HG03460 (cell line): ENCODE measurements at regions not wholly inside any gene's neighbourhood (a gene's known extent, or its start where the extent isn't known, plus 50 kb on each side); places are given as distances from the start of the nearest gene placed in this dataset.

ENCODE experiments used
- ATAC-seq: cut with Tn5 transposase; IDR thresholded peaks from one replicate; pipeline ENCODE4 v1.9.1; 2021; ENCODE audit not compliant: unreplicated experiment

DNA sequence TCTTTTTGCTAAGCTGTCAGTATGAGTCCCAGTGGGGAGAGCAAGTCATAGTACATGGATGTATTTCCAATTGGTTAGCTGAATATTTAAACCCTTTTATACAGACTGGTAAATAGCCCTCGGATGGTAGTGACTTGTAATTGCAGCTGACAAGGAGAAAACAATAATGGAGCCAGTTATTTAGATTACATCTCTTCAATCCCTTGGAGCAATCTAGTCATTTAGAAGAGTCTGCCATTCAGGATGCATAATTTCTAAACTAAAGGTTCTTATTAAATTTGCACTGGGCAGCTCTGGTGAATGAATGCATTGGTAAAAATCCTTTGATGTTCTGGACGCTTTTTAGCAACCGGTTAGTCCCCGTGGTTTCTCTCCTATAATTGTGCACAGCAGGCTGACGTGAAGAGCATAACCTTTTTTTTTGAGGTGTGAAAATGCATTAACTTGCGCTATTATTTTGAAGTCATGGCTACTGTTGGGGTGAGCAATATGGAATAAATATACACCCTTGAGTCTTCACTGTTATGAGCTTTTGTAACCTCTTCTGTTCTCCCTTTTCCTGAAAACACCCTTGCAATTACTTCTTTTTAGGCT is 158.6 kb upstream of the CD180 start:
- no peak for ATAC-seq

DNA sequence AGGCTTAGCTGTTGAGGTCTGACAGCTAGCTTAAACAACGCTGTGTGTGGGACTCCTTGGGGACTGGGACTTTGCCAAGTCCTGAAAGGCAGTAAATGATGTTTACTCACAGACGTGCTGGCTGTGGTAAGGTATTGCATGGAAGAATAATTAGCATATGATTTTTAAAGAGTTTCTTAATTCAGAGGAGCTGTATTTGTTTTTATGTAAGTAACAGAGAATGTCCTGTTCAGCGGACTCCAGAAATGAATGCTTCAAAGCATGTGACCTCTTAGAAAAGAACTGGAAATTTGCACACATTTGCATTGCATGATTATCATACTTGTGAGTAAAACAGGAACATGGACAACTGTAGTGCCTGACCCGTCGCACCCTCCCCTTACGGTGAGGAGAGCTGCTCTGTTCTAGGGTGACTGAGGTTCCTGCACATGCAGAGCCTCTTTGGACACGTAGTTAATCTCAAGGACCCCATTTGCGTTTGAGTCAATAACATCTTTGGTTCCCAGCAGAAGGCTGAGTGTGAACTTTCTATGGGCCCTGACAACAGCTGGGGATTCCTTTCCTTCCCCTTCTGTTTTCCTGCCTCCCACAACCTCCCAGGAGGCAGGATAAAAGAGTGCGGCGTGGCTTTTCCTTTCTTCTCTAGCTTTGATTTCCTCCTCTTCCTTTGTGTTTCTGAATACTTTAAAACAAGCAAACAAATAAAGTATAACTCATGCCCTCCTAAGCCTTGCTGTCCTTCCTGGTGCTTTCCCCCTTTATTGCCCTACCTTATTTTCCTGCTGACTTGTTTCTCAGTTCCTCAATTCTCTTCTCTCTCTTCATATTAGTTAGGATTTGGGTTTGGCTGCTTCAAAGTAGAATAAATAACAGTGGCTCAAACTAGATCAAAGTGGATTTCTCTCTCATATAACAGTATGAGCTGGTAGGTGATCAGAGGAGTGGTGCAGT is 157.2 kb upstream of the CD180 start:
- no peak for ATAC-seq

DNA sequence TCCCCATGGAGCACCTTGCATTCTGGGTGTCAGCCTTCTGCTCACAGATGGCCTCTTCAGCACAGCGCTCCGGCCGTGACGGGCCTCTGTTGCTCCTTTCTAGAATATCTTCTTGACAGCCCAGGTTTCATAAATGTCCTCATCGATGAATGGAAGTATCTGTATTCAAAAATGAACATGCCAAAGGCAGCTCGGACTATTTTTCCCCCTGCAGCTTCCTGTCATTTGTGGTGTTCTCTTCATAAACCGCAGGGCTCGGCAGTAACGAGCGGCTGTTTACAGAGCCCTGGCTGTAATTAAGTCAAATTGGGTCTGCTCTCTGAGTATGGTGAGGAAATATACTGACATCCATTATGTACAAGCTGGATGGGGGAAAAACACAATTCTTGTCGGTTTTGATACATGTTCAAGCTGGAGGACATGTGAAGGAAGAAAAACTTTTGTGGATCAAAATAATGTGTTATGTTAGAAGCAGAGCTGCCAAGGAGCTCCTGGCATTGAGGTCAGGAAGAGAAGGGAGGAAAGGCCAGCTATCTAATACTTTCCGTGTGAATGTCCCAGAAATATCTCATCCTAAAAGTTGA is 154.1 kb upstream of the CD180 start:
- ATAC-seq, result no peak

DNA sequence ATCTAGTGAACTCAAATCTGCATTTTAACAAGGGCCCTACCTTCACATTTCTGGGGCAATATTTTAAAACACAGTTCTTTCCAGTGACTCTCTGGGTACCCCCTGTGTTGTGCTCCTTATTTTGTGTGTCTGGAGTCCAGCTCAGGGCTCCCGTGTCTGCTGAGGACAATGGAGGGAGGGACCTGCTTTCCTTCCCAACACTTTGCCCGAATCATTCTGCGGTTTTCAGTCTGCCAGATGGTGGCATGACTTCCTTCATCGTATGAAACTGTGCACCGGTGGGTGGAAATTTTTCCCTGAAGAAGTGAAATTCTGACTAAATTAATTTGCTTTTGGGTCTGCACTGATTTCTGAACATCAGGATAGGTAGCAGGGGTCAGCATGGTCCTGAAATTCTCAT is 153.6 kb upstream of the CD180 start:
- no peak for ATAC-seq

DNA sequence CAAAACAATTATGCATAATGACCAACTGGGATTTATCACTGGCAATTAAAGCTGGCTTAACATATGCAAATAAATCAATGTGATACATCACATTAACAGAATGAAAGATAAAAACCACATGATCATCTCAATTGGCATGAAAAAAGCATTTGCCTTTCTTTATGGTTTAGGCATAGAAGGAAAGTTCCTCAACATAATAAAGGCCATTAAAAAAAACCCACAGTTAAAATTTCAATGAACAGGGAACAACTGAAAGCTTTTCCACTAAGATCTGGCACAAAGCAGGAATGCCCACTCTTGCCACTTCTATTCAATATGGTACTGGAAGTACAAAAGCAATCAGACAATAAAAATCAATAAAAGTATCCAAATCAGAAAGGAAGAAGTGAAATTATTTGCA is 151.2 kb upstream of the CD180 start:
- ATAC-seq, result no peak

DNA sequence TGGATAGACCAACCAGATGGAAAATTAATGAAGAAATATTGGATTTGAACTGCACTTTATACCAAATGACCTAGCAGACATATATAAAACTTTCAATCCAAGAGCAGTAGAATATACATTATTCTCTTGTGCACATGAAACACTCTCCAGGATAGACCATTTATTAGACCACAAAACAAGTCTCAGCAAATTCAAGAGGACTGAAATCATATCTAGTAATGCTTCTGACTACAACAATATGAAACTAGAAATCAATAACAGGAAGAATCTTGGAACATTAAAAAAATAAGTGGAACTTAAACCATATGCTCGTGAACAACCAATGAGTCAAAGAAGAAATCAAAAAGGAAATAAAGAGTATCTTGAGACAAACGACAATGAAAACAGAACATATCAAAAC is 150.0 kb upstream of the CD180 start:
- ATAC-seq, result no peak

DNA sequence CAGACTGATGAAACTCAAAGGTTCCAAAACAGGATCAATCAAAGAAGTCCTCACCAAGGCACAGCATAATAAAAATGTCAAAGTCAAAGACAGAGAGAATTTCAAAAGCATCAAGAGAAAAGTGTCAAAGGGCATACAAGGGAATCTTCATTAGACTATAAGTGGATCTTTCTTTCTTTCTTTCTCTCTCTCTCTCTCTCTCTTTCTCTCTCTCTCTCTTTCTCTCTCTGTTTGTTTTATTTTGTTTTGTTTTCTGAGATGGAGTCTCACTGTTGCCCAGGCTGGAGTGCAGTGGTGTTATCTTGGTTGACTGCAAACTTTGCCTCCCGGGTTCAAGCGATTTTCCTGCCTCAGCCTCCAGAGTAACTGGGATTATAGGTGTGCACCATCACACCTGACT is 148.3 kb upstream of the CD180 start:
- ATAC-seq, result no peak

DNA sequence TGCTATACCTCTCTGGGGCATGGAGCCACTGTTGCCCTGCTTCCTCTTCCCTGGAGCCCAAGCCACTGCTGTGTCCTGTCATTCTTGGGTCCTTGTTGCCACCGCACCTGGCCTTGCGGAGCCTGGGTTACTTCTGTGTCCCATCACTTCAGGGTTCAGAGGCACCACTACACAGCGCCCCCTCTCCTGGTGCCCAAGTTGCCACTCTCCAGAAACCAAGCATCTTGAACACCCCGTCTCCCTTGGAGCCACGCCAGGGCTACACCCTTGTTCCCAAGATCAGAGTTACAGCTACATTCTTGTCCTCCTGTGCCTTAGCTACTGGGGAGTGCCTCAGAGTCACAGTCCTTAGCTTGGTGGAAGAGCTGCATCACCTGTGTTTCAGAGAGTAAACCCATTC is 147.2 kb upstream of the CD180 start:
- ATAC-seq, result no peak

DNA sequence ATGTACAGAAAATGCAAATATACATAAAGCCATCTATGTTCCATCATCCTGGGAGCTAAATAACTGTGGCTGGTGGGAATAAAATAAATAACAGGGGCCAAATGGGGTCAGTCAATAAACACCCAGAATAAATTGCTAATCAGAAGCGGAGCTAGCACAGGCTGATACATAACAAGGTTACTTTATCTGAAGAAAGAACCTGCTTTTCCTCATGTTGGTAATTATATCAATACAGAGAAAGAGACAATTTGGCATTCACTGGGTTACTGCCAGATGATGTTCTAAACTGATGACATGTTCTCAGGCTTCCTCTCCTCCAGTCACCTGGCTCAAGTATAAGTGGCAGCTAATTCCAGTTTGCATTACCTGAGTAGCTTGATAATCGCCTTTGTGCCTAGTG is 144.9 kb upstream of the CD180 start:
- no peak for ATAC-seq

DNA sequence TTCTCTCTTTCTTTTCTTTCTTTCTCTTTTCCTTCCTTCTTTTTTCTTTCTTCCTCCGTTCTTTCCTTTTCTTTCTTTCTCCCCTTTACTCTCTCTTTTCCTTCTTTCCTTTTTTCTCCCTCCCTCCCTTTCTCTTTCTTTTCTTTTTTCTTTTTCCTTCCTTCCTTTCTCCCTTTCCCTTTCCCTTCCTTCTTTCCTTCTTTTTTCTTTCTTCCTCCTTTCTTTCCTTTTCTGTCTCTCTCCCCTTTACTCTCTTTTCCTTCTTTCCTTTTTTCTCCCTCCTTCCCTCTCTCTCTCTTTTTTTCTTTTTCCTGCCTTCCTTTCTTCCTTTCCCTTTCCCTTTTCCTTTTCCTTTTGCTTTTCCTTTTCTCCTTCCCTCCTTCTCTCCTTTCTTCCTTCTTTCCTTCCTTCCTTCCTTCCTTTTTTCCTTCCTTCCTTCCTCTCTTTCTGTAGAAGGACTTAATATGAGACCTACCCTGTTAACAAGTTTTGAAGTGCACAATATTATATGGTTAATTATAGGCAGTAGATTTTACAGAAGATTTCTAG is 142.7 kb upstream of the CD180 start:
- no peak for ATAC-seq

DNA sequence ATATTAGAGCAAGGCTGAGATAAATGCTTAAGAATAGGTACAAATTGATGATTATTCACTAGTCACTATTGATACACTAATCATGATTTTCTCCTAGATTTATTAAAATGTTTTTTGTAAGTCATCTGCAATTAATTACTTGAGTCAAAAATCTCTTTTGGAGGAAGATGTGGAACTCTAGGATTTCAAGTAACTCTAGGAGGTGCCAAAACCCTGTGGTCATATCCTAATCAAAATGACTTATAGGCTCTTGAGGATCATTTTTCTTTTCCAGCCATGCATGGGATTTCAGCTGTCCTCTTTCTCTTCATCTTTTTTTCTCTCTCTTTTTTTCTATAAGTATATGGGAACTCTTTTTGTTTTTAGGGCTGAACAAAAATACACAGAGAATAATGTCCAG is 141.8 kb upstream of the CD180 start:
- ATAC-seq, result no peak

DNA sequence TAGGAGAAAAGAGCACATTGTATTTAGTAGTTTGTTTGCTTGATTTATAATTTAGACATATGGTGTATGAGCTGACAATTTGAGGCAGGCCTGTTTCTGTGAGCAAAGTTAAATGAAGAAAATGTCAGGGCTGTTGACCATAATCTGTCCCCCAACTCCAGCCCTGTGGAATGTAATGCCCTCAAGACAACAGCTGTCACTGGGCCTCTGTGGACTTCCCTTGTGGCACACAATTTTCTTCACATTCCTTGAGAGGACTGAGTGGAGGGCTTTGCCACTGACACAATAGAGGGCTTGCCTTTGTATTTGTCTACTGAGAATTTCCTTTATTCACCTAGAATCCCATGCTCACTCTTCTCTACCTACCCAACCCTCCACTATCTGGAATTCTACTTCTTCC is 141.2 kb upstream of the CD180 start:
- ATAC-seq, result no peak

DNA sequence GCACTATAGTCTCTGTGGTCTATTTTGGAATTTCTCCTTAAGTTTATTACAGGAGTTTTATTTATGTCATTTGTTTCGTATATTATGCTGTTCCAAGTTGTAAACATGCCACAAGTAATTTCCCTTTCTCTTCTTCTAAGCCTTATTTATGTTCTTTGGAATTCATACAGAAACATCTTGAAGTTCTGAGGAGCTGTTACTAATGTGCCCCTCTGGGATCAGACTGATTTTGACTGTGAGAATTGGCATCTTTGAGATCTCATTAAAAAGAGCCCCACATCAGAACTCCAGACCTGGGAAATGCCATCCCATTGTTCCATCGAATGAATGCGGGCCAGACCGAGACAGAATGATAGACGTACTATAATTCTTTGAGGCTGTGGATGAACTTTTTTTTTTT is 138.8 kb upstream of the CD180 start:
- no peak for ATAC-seq

DNA sequence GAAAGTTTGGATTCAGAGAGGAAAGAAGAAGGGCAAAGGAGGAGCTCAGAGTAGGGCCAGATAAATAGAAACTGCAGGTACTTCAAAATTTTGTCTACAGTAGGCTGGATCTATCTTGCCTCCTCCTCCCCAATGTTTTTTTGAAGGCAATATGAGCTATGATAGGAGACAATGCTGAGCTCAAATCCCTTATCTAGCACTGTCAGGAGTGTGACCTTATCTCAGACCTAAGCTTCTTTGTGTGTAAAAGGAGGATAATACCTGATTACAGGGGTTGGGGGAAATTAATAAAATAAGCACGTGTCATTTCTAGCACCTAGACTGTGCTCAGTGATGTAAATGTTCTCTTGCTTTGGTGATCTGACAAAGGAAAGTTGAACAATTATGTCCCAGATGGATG is 137.8 kb upstream of the CD180 start:
- ATAC-seq, result no peak

DNA sequence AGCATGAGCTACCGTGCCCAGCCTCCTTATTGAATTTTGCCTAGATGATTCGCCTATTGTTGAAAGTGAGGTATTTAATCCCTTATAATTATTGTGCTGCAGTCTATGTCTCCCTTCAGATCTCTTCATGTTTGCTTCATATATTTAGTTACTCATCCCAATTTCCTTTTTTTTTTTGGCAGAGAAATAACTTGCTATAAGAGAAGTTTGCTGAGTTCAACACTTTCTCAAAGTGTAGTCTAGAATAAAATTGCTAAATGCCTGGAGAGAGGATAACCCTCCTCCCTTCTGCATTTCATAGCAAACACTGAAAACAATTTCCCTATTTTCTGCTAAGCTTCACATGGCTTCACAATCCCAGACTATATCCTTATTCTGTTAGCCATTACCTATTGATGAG is 136.6 kb upstream of the CD180 start:
- no peak for ATAC-seq

DNA sequence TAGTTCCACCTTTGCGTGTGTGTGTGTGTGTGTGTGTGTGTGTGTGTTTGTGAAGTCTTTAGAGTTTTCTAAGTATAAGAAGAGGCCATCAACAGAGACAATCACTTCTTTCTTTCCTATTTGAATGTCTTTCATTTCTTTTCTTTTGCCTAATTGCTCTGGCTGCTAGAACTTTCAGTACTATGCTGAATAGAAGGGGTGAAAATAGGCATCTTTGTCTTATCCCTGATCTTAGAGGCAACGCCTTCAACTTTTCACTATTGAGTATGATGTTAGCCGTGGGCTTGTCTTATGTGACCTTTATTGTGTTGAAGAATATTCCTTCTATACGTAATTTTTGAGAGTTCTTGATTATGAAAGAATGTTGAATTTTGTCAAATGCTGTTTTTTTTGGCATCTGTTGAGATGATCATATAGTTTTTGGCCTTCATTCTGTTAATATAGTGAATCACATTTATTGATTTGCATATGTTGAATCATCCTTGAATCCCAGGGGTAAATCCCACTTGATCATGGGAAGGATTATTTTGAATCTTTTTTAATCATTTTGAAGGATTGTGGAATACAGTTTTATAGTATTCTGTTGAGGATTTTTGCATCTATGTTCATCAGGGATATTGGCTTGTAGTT is 134.8 kb upstream of the CD180 start:
- ATAC-seq, result no peak

DNA sequence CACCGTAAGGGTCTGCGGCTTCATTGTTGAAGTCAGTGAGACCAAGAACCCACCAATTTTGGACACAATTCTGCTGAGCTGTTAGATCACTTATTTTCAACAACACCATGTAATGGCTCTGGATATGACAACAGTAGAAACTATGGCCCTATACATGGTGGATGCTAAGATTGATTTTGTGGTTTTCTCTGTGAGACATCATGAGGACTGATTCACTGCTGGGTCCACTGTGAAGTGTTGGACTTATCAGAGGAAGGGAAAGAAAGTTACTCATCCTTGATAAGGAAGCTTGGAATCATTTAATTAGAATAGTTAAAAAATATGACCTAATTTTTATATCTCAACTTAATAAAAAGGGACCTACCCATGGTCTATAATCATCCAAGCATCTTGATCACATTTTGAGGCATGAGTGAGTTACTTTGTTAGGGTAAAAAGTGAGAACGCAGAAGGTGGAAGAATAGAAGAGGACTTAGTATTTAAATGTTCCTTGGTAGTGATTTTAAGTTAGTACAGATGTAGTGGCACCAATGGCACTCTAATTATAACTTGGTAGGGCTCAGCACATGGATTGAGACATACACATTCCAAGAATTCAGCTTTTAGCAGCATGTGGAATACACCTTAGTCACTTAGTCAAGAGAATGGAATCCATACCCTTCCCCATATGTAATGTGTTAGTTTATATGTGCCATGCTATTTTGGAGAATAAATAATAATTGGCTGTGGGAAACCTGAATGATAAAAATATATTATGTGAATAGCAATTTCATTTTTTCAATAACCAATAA is 123.5 kb upstream of the CD180 start:
- no peak for ATAC-seq

DNA sequence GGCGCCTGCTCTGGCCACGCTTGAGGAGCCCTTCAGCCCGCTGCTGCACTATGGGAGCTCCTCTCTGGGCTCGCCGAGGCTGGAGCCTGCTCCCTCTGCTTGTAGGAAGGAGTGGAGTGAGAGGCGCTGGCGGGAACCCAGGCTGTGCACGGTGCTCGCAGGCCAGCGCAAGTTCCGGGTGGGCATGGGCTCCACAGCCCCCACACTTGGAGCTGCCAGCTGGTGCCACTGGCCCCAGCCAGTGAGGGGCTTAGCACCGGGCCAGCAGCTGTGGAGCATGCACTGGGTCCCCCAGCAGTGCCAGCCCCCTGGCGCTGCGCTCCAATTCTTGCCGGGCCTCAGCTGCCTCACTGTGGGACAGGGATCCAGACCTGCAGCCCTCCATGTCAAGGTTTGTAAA is 122.1 kb upstream of the CD180 start:
- ATAC-seq, result no peak

DNA sequence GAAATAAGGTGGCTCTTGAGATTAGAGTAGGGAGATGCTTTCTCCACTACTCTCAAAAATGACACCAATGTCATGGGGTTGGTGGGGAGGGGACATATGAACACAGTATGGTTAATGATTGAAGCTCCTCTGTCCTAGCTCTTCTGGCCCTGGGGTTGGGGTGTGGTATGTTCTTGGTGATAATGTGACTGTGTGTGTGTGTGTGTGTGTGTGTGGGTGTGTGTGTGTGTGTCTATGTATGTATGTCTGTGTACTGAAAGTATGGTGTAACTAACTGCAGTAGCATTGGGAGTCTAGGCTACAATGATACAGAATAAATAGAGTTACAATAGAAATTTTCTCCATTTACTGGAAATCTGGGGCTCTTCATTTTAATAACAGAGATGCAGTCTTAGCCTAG is 121.0 kb upstream of the CD180 start:
- no peak for ATAC-seq

DNA sequence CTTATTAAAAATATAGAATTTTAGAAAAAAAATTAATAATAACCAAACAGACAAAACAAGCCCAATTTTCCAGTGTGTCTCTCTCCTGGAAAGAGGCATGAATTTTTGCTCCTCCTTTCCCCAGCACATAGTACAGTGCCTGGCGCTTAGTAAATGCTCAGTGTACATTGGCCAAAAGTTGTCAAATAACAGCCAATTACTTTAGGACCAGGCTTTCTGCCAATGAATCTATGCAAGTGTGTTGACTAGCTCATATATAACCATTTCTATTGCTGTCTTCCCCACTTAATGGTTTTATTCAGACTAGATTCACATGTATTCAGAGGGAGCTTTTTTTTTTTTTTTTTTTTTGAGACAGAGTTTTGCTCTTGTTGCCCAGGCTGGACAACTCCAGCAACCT is 120.1 kb upstream of the CD180 start:
- no peak for ATAC-seq
